Stimulated activated naive CD8-positive, alpha-beta T cell treated with anti-CD3 and anti-CD28 coated beads, Interleukin-15, Interleukin-2, amounts not matched to agents 100 ng/mL and 50 ng/mL, for 24 hours (primary cell): ENCODE measurements at regions not wholly inside any gene's neighbourhood (a gene's known extent, or its start where the extent isn't known, plus 50 kb on each side); places are given as distances from the start of the nearest gene placed in this dataset.

Experiments
- H3K27ac Mint-ChIP-seq: one replicate; pipeline ENCODE4 v1.8.0; 2021; ENCODE audit warnings: mild to moderate bottlenecking, mixed read lengths
- H3K27me3 Mint-ChIP-seq: one replicate; pipeline ENCODE4 v1.8.0; 2021; ENCODE audit warnings: mixed read lengths
- H3K36me3 Mint-ChIP-seq: one replicate; pipeline ENCODE4 v1.8.0; 2021; ENCODE audit warnings: low read depth, mixed read lengths
- H3K4me1 Mint-ChIP-seq: one replicate; pipeline ENCODE4 v1.8.0; 2021; ENCODE audit warnings: low read depth, mixed read lengths
- H3K4me3 Mint-ChIP-seq: one replicate; pipeline ENCODE4 v1.8.0; 2021; ENCODE audit warnings: mild to moderate bottlenecking, mixed read lengths
- H3K9me3 Mint-ChIP-seq: one replicate; pipeline ENCODE4 v1.8.0; 2021; ENCODE audit warnings: mixed read lengths

GRCh38 chr1:194279975-194280374 lies 1093.6 kb upstream of the B3GALT2 start:
- peaks cover 3% of the 10 kb centered on the region for H3K9me3 Mint-ChIP-seq
- H3K27ac Mint-ChIP-seq = no peak overlapping the region
- H3K4me3 Mint-ChIP-seq = no peak overlapping the region
- peaks cover 14% of the 10 kb centered on the region for H3K4me1 Mint-ChIP-seq
- no peaks in the 10 kb centered on the region for H3K27me3 Mint-ChIP-seq
- H3K36me3 Mint-ChIP-seq = peaks cover 3% of the 10 kb centered on the region

- no peak overlapping the region for H3K27ac Mint-ChIP-seq
- H3K27me3 Mint-ChIP-seq = no peaks in the 10 kb centered on the region
- peaks cover under 1% of the 10 kb centered on the region for H3K36me3 Mint-ChIP-seq
- no peak overlapping the region for H3K4me3 Mint-ChIP-seq
- H3K4me1 Mint-ChIP-seq = peaks cover 14% of the 10 kb centered on the region
- peaks cover 3% of the 10 kb centered on the region for H3K9me3 Mint-ChIP-seq
These were observed 1091.5 kb upstream of the B3GALT2 start for GRCh38 chr1:194277927-194278326.

DNA sequence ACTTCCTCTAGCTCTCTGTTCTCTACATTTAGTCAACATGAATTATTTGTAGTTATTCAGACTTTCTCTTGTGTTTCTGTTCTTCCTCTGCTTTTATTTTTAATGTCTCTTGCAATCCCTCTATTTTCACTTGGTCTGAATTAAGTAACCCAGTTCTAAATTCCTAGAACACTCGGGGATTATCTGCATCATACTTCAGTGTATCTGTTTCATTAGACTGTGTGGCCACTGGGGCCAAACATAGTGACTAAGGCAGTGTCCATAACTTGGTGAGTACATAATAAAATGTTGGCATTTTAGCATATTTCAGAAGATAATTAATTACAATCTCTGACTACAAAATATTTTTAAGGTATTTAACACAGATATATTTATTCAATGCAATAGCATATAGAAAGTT lies 1087.2 kb upstream of the B3GALT2 start:
- Mint-ChIP-seq H3K4me3 (no peak overlapping the region), H3K27ac (no peak overlapping the region), H3K27me3 (no peaks in the 10 kb centered on the region), H3K4me1 (peaks cover 7% of the 10 kb centered on the region), H3K9me3 (no peaks in the 10 kb centered on the region), H3K36me3 (no peaks in the 10 kb centered on the region)

GRCh38 chr1:194268839-194269238 lies 1082.4 kb upstream of the B3GALT2 start:
- Mint-ChIP-seq H3K27me3 (no peaks in the 10 kb centered on the region), H3K4me3 (no peak overlapping the region), H3K9me3 (no peaks in the 10 kb centered on the region), H3K36me3 (peaks cover 5% of the 10 kb centered on the region), H3K27ac (no peak overlapping the region), H3K4me1 (no peaks in the 10 kb centered on the region)

GRCh38 chr1:194267021-194267420 lies 1080.6 kb upstream of the B3GALT2 start:
- Mint-ChIP-seq H3K36me3 (peaks cover 9% of the 10 kb centered on the region), H3K9me3 (peaks cover 6% of the 10 kb centered on the region), H3K27me3 (no peaks in the 10 kb centered on the region), H3K4me1 (no peaks in the 10 kb centered on the region), H3K27ac (no peak overlapping the region), H3K4me3 (no peak overlapping the region)

GRCh38 chr1:194256010-194256409 lies 1069.6 kb upstream of the B3GALT2 start:
- no peak overlapping the region for H3K27ac Mint-ChIP-seq
- H3K4me3 Mint-ChIP-seq = no peak overlapping the region
- no peaks in the 10 kb centered on the region for H3K36me3 Mint-ChIP-seq
- no peaks in the 10 kb centered on the region for H3K4me1 Mint-ChIP-seq
- no peaks in the 10 kb centered on the region for H3K9me3 Mint-ChIP-seq
- H3K27me3 Mint-ChIP-seq = no peaks in the 10 kb centered on the region

GRCh38 chr1:194252199-194252598 lies 1065.8 kb upstream of the B3GALT2 start:
- no peaks in the 10 kb centered on the region for H3K36me3 Mint-ChIP-seq
- no peak overlapping the region for H3K4me3 Mint-ChIP-seq
- no peaks in the 10 kb centered on the region for H3K4me1 Mint-ChIP-seq
- no peak overlapping the region for H3K27ac Mint-ChIP-seq
- H3K27me3 Mint-ChIP-seq = no peaks in the 10 kb centered on the region
- peaks cover 7% of the 10 kb centered on the region for H3K9me3 Mint-ChIP-seq

DNA sequence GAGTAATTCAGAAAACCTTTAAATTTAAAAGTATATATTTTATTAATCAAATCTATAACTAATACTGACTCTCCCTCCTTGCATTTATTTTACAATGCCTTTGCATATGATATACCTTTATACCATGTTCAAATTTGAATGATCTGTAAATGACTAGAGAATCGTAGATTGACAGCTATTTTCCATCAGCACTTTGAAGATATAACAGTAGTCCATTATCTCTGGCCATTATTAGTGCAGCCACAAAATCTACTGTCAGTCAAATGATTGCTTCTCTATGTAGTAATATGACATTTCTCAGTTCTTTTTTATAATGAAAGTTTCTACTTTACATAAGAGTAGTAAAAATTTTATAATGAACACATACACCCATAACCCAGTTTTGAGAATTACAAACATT lies 1054.8 kb upstream of the B3GALT2 start:
- H3K27me3 Mint-ChIP-seq = no peaks in the 10 kb centered on the region
- H3K4me1 Mint-ChIP-seq = no peaks in the 10 kb centered on the region
- H3K9me3 Mint-ChIP-seq = no peaks in the 10 kb centered on the region
- no peak overlapping the region for H3K27ac Mint-ChIP-seq
- H3K36me3 Mint-ChIP-seq = no peaks in the 10 kb centered on the region
- H3K4me3 Mint-ChIP-seq = no peak overlapping the region

- Mint-ChIP-seq H3K27ac (no peak overlapping the region), H3K36me3 (no peaks in the 10 kb centered on the region), H3K27me3 (no peaks in the 10 kb centered on the region), H3K4me3 (no peak overlapping the region), H3K4me1 (no peaks in the 10 kb centered on the region), H3K9me3 (no peaks in the 10 kb centered on the region)
These were observed 1046.7 kb upstream of the B3GALT2 start for GRCh38 chr1:194233069-194233468.

GRCh38 chr1:194230351-194231144 lies 1044.1 kb upstream of the B3GALT2 start:
- peaks cover 9% of the 10 kb centered on the region for H3K4me1 Mint-ChIP-seq
- no peak overlapping the region for H3K4me3 Mint-ChIP-seq
- H3K36me3 Mint-ChIP-seq = no peaks in the 10 kb centered on the region
- no peaks in the 10 kb centered on the region for H3K27me3 Mint-ChIP-seq
- no peak overlapping the region for H3K27ac Mint-ChIP-seq
- no peaks in the 10 kb centered on the region for H3K9me3 Mint-ChIP-seq

DNA sequence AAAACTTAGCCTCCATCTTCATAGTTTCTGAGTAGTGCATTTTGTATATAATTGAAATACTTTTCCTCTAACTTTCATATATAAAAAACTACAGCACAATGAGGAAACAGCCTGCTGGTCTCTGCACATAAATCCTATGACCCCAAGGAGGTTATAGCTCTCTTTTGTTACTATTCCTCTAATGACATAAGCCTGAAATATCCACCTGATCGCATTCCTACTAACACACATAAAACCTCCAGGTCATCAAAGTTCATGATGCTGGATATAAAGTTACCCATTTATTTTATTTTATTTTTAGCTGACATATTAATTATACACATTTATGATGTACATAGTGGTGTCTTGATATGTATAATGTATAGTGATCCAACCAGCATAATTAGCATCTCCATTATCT lies 1042.0 kb upstream of the B3GALT2 start:
- H3K9me3 Mint-ChIP-seq = peaks cover 3% of the 10 kb centered on the region
- H3K27ac Mint-ChIP-seq = no peak overlapping the region
- no peaks in the 10 kb centered on the region for H3K27me3 Mint-ChIP-seq
- peaks cover 13% of the 10 kb centered on the region for H3K4me1 Mint-ChIP-seq
- H3K36me3 Mint-ChIP-seq = no peaks in the 10 kb centered on the region
- H3K4me3 Mint-ChIP-seq = no peak overlapping the region

DNA sequence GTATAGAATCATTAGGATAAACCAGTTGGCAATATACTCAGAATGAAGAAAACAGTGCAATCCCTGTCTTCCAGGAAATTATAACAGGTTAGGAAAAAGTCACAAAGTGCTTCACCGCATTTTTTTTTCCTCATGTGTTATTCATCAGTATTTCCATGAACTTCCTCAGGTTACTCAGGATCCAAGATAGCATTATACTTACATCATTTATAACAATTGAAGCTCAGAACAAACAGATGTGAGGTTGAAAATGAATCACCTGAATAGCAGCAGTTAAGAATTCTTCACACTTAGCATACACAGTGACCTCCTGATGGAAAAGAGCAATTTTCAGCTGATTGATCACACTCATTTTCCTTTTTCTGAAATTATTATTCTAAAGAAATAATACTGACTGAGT lies 1040.7 kb upstream of the B3GALT2 start:
- no peak overlapping the region for H3K27ac Mint-ChIP-seq
- peaks cover 13% of the 10 kb centered on the region for H3K4me1 Mint-ChIP-seq
- peaks cover 3% of the 10 kb centered on the region for H3K9me3 Mint-ChIP-seq
- H3K36me3 Mint-ChIP-seq = peaks cover under 1% of the 10 kb centered on the region
- H3K4me3 Mint-ChIP-seq = no peak overlapping the region
- no peaks in the 10 kb centered on the region for H3K27me3 Mint-ChIP-seq

GRCh38 chr1:194225821-194226220 lies 1039.4 kb upstream of the B3GALT2 start:
- Mint-ChIP-seq H3K36me3 (peaks cover 4% of the 10 kb centered on the region), H3K27me3 (peaks cover 4% of the 10 kb centered on the region), H3K4me3 (no peak overlapping the region), H3K27ac (no peak overlapping the region), H3K9me3 (peaks cover 3% of the 10 kb centered on the region), H3K4me1 (peaks cover 13% of the 10 kb centered on the region)

- Mint-ChIP-seq H3K36me3 (peaks cover 10% of the 10 kb centered on the region), H3K4me1 (peaks cover 13% of the 10 kb centered on the region), H3K4me3 (no peak overlapping the region), H3K27me3 (peaks cover 4% of the 10 kb centered on the region), H3K27ac (no peak overlapping the region), H3K9me3 (peaks cover 9% of the 10 kb centered on the region)
These were observed 1037.2 kb upstream of the B3GALT2 start for GRCh38 chr1:194223596-194223995.

DNA sequence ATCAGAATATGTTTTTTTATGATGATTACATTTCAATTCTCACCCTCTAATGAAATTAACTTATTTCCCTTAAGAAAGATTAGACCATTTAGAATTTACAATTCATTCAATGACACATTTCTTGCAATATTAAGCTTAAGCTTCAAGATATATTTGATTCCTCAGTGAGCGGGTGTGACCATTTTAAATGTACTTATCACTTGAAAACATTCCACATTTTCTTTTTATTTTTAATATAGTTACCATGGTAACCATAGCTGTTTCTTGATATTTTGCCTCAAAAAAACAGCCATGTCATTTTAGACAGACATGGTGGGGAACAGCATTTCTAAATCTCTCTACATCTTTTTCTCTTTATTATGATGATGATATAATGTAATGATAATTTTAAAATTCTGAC lies 1029.0 kb upstream of the B3GALT2 start:
- H3K4me3 Mint-ChIP-seq = no peak overlapping the region

GRCh38 chr1:194214735-194215134 lies 1028.3 kb upstream of the B3GALT2 start:
- Mint-ChIP-seq H3K4me1 (no peaks in the 10 kb centered on the region), H3K36me3 (peaks cover 6% of the 10 kb centered on the region), H3K9me3 (peaks cover 7% of the 10 kb centered on the region), H3K27ac (no peak overlapping the region), H3K27me3 (no peaks in the 10 kb centered on the region), H3K4me3 (no peak overlapping the region)

More for the DNA sequence above, 1029.0 kb upstream of the B3GALT2 start:
- Mint-ChIP-seq H3K36me3 (peaks cover 6% of the 10 kb centered on the region), H3K27me3 (no peaks in the 10 kb centered on the region), H3K27ac (no peak overlapping the region), H3K9me3 (peaks cover 7% of the 10 kb centered on the region), H3K4me1 (no peaks in the 10 kb centered on the region)
